Tibial artery (tissue), 4 donors: ENCODE measurements at regions not wholly inside any gene's neighbourhood (a gene's known extent, or its start where the extent isn't known, plus 50 kb on each side); places are given as distances from the start of the nearest gene placed in this dataset.
"Not testable (repeated sequence)": the region's sequence is repeated elsewhere in the genome, so short reads cannot be mapped to it uniquely, and the experiment has no call there.

Experiments
- DNase-seq, 2 donors: peaks; one replicate each; pipeline ENCODE4 v3.0.0-alpha.2; 2019
- H3K27ac ChIP-seq, 2 donors: fragments of 200-600 bp; sonication (generic) in 1 of 2; 1 replicate in 1 of 2; 2 replicates in 1 of 2; pipeline ENCODE4 v1.5.1; 2018 to 2019; ENCODE audit warnings: mild to moderate bottlenecking in 1 of 2
- H3K27me3 ChIP-seq, 2 donors: fragments of 200-600 bp; sonication (generic) in 1 of 2; one replicate each; pipeline versions ENCODE4 v1.5.1 to v1.6.0; 2016 to 2019
- H3K36me3 ChIP-seq, 3 donors: fragments of 200-600 bp; sonication (generic) in 2 of 3; one replicate each; pipeline ENCODE4 v1.5.1; 2016 to 2019; ENCODE audit warnings: mild to moderate bottlenecking in 2 of 3
- H3K4me1 ChIP-seq, 4 donors: fragments of 200-600 bp; sonication (generic) in 2 of 4; 1 replicate in 3 of 4; 2 replicates in 1 of 4; pipeline ENCODE4 v1.5.1; 2016 to 2019
- H3K4me3 ChIP-seq, 2 donors: fragments of 200-600 bp; sonication (generic) in 1 of 2; 1 replicate in 1 of 2; 2 replicates in 1 of 2; pipeline ENCODE4 v1.5.1; 2018 to 2019; ENCODE audit warnings: mild to moderate bottlenecking in 2 of 2
- H3K9me3 ChIP-seq, 3 donors: fragments of 200-600 bp; sonication (generic) in 1 of 3; one replicate each; pipeline ENCODE4 v1.5.1; 2016 to 2019
- intact Hi-C: fragments of 100-400 bp; cut with DNase I; formaldehyde crosslinking; loops from one replicate; pipeline ENCODE4 v1.15.0; 2023; ENCODE audit warnings: low total_unique reads
- TF ChIP-seq, protein P1 (sequence below), 2 experiments: fragments of 200-600 bp in 1 of 2; fragments of 450-650 bp in 1 of 2; IDR thresholded peaks; one replicate each; pipeline ENCODE4 v1.5.1; 2017 to 2019; ENCODE audit warnings: antibody characterized with exemption in 2 of 2, mild to moderate bottlenecking in 1 of 2, moderate library complexity in 1 of 2

DNA sequence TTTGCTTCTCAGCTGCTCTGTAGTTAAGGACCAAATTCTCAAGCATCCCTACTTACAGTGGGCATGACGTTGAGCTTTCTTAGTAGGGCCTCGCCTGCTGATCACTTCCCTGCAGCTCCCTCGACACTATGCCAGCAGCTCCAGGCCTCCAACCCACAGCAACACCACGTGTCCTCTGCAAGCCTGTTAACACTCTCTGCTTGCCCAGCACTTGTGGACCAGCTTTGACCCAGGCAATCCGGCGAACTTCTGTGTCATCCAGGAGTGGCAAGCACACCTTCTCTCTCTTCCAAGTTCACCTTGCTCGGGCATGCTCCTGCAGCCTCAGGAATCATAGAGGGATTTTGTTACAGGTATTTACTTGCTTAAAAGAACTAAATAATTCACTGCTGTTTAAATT is 138.6 kb upstream of the FHL2 start:
- TF ChIP-seq, protein P1, sequence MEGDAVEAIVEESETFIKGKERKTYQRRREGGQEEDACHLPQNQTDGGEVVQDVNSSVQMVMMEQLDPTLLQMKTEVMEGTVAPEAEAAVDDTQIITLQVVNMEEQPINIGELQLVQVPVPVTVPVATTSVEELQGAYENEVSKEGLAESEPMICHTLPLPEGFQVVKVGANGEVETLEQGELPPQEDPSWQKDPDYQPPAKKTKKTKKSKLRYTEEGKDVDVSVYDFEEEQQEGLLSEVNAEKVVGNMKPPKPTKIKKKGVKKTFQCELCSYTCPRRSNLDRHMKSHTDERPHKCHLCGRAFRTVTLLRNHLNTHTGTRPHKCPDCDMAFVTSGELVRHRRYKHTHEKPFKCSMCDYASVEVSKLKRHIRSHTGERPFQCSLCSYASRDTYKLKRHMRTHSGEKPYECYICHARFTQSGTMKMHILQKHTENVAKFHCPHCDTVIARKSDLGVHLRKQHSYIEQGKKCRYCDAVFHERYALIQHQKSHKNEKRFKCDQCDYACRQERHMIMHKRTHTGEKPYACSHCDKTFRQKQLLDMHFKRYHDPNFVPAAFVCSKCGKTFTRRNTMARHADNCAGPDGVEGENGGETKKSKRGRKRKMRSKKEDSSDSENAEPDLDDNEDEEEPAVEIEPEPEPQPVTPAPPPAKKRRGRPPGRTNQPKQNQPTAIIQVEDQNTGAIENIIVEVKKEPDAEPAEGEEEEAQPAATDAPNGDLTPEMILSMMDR (IDR thresholded peaks at IDR 0.05) = no peak
- Histone ChIP-seq H3K27me3 (peaks cover 0 to 18% of the 10 kb centered on the region in 2 donors), H3K4me3 (no peak overlapping the region), H3K27ac (no peak overlapping the region), H3K36me3 (no peaks in the 10 kb centered on the region), H3K9me3 (no peaks in the 10 kb centered on the region), H3K4me1 (no peaks in the 10 kb centered on the region)
- no peak for DNase-seq
- intact Hi-C loops = no loop called here

- Histone ChIP-seq H3K4me1 (no peaks in the 10 kb centered on the region), H3K27ac (no peak overlapping the region), H3K4me3 (no peak overlapping the region), H3K27me3 (peaks cover 0 to 18% of the 10 kb centered on the region in 2 donors), H3K36me3 (no peaks in the 10 kb centered on the region), H3K9me3 (no peaks in the 10 kb centered on the region)
- TF ChIP-seq, protein P1 (IDR thresholded peaks at IDR 0.05) = no peak
- DNase-seq = no peak
- intact Hi-C loops = no loop called here
Observed at GRCh38 chr2:105536175-105536574, 137.3 kb upstream of the FHL2 start.

- intact Hi-C loops, H3K4me3 ChIP-seq: not testable (repeated sequence)
Observed at GRCh38 chr2:105529258-105529657, 130.4 kb upstream of the FHL2 start.

GRCh38 chr2:105526000-105526925 is 127.4 kb upstream of the FHL2 start:
- Histone ChIP-seq H3K4me1 (no peaks in the 10 kb centered on the region), H3K27me3 (peaks cover 0 to 17% of the 10 kb centered on the region in 2 donors), H3K9me3 (no peaks in the 10 kb centered on the region), H3K4me3 (no peak overlapping the region), H3K27ac (no peak overlapping the region), H3K36me3 (no peaks in the 10 kb centered on the region)
- intact Hi-C loops = no loop called here
- DNase-seq = no peak
- TF ChIP-seq, protein P1 (IDR thresholded peaks at IDR 0.05) = no peak

More at GRCh38 chr2:105529258-105529657, 130.4 kb upstream of the FHL2 start:
- H3K27me3 ChIP-seq = peaks cover 0 to 17% of the 10 kb centered on the region in 2 donors
- H3K27ac ChIP-seq, H3K4me1 ChIP-seq, H3K9me3 ChIP-seq, DNase-seq, H3K36me3 ChIP-seq: not testable (repeated sequence)

DNA sequence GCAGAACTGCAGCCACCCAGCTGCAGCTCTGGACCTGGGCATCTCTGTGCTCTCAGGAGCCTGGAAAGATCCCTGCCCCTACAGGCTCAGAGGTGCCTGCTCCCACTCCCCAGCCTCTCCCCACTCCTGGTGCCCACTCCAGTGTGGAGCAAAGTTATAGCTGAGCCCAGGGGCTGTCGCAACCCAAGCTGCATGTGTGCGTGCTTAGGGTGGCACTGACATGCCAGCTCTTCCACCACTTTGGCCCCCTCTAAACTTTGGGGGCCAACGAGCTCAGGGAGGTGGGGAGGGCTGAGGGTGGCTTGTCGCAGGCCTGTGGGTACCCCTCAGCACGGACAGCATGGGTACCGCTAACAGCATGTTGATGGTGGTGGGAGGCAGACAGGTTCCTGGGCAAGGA is 126.3 kb upstream of the FHL2 start:
- Histone ChIP-seq H3K27ac (no peak overlapping the region), H3K4me3 (no peak overlapping the region), H3K4me1 (no peaks in the 10 kb centered on the region), H3K9me3 (no peaks in the 10 kb centered on the region), H3K36me3 (no peaks in the 10 kb centered on the region), H3K27me3 (peaks cover 0 to 17% of the 10 kb centered on the region in 2 donors)
- DNase-seq = no peak
- intact Hi-C loops = no loop called here
- TF ChIP-seq, protein P1 (IDR thresholded peaks at IDR 0.05) = no peak

- Histone ChIP-seq H3K9me3 (no peaks in the 10 kb centered on the region), H3K4me1 (peaks cover 0 to 14% (median 10%) of the 10 kb centered on the region in 4 donors), H3K27ac (no peak overlapping the region), H3K4me3 (no peak overlapping the region), H3K27me3 (peaks cover 0 to 17% of the 10 kb centered on the region in 2 donors), H3K36me3 (no peaks in the 10 kb centered on the region)
- intact Hi-C loops = no loop called here
- DNase-seq = no peak
- TF ChIP-seq, protein P1 (IDR thresholded peaks at IDR 0.05) = no peak
Observed at GRCh38 chr2:105522645-105523044, 123.8 kb upstream of the FHL2 start.
